Ishikawa (cell line): ENCODE measurements at regions not wholly inside any gene's neighbourhood (a gene's known extent, or its start where the extent isn't known, plus 50 kb on each side); places are given as distances from the start of the nearest gene placed in this dataset.

Experiments used
- CEBPB ChIP-seq: IDR thresholded peaks from 2 replicates; pipeline ENCODE4 v1.6.1; 2012
- CREB1 ChIP-seq: IDR thresholded peaks from 2 replicates; pipeline ENCODE4 v1.6.1; 2012; ENCODE audit warnings: low read depth
- EGR1 ChIP-seq: IDR thresholded peaks from 2 replicates; pipeline ENCODE4 v1.6.1; 2012
- EP300 ChIP-seq: IDR thresholded peaks from 2 replicates; pipeline ENCODE4 v1.6.1; 2012; ENCODE audit warnings: borderline replicate concordance
- FOXM1 ChIP-seq: IDR thresholded peaks from 2 replicates; pipeline ENCODE4 v1.6.1; 2012; ENCODE audit warnings: low read depth, borderline replicate concordance
- NFIC ChIP-seq: IDR thresholded peaks from 2 replicates; pipeline ENCODE4 v1.6.1; 2012
- RAD21 ChIP-seq: IDR thresholded peaks from 2 replicates; pipeline ENCODE4 v1.6.1; 2012; ENCODE audit warnings: low read depth
- TAF1 ChIP-seq: IDR thresholded peaks from 2 replicates; pipeline ENCODE4 v1.6.1; 2012; ENCODE audit warnings: low read depth, mild to moderate bottlenecking
- TCF12 ChIP-seq: IDR thresholded peaks from 2 replicates; pipeline ENCODE4 v1.6.1; 2012; ENCODE audit warnings: low read depth
- TEAD4 ChIP-seq: IDR thresholded peaks from 2 replicates; pipeline ENCODE4 v1.6.1; 2012
- YY1 ChIP-seq: IDR thresholded peaks from 2 replicates; pipeline ENCODE4 v1.6.1; 2012; ENCODE audit warnings: low read depth
- TF ChIP-seq, protein P1 (sequence below): IDR thresholded peaks from 2 replicates; pipeline ENCODE4 v1.6.1; 2012
- TF ChIP-seq, protein P2 (sequence below): IDR thresholded peaks from 2 replicates; pipeline ENCODE4 v1.6.1; 2012; ENCODE audit warnings: low read depth, mild to moderate bottlenecking
- TF ChIP-seq, protein P3 (sequence below): IDR thresholded peaks from 2 replicates; pipeline ENCODE4 v1.6.1; 2012

DNA sequence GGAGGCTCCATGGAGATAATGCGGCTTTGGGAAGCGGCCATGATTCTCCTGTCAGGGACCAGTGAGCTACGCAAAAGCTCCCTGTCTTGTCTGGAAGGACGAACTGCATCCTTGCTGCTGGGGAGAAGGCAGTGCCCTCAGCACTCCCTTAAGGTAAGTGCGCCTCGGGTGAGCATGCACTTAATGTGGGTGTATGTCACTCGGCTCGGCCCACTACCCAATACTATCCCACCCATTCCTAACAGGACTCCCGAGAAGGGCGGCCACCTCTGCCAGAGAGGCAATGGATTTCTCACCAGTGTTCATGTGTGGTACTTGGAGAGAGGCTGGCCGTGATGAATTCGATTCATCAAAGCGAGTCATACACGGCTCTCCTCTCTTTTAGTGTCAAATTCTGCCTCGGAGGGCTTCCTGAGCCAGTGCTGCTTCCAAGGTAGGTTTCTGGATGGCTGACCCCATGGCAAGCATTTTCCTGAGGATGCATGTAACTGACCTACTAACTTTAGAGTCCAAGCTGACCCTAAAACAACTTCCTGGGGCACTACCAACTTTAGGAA is 151.7 kb upstream of the RTL1 start:
- no peak for TF ChIP-seq NFIC
- TF ChIP-seq, protein P1, sequence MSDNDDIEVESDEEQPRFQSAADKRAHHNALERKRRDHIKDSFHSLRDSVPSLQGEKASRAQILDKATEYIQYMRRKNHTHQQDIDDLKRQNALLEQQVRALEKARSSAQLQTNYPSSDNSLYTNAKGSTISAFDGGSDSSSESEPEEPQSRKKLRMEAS: no peak
- TF ChIP-seq, protein P2, sequence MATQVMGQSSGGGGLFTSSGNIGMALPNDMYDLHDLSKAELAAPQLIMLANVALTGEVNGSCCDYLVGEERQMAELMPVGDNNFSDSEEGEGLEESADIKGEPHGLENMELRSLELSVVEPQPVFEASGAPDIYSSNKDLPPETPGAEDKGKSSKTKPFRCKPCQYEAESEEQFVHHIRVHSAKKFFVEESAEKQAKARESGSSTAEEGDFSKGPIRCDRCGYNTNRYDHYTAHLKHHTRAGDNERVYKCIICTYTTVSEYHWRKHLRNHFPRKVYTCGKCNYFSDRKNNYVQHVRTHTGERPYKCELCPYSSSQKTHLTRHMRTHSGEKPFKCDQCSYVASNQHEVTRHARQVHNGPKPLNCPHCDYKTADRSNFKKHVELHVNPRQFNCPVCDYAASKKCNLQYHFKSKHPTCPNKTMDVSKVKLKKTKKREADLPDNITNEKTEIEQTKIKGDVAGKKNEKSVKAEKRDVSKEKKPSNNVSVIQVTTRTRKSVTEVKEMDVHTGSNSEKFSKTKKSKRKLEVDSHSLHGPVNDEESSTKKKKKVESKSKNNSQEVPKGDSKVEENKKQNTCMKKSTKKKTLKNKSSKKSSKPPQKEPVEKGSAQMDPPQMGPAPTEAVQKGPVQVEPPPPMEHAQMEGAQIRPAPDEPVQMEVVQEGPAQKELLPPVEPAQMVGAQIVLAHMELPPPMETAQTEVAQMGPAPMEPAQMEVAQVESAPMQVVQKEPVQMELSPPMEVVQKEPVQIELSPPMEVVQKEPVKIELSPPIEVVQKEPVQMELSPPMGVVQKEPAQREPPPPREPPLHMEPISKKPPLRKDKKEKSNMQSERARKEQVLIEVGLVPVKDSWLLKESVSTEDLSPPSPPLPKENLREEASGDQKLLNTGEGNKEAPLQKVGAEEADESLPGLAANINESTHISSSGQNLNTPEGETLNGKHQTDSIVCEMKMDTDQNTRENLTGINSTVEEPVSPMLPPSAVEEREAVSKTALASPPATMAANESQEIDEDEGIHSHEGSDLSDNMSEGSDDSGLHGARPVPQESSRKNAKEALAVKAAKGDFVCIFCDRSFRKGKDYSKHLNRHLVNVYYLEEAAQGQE: no peak
- TF ChIP-seq TAF1: no peak
- no peak for TF ChIP-seq EP300
- TF ChIP-seq, protein P3, sequence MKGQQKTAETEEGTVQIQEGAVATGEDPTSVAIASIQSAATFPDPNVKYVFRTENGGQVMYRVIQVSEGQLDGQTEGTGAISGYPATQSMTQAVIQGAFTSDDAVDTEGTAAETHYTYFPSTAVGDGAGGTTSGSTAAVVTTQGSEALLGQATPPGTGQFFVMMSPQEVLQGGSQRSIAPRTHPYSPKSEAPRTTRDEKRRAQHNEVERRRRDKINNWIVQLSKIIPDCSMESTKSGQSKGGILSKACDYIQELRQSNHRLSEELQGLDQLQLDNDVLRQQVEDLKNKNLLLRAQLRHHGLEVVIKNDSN: no peak
- no peak for TF ChIP-seq TEAD4
- TF ChIP-seq FOXM1: no peak
- TF ChIP-seq CEBPB: no peak
- no peak for TF ChIP-seq RAD21
- TF ChIP-seq TCF12: no peak
- TF ChIP-seq EGR1: no peak
- no peak for TF ChIP-seq CREB1
- no peak for TF ChIP-seq YY1
